K562 (cell line): ENCODE measurements at regions not wholly inside any gene's neighbourhood (a gene's known extent, or its start where the extent isn't known, plus 50 kb on each side); places are given as distances from the start of the nearest gene placed in this dataset.
A peak's percentile ranks its signal among the peaks of the same experiment; 100 is the strongest.

Experiments
- BCL6 ChIP-seq: fragments of 250-450 bp; sonication (Bioruptor Pico); IDR thresholded peaks from 2 replicates; pipeline ENCODE4 v1.4.0; 2020
- CHD7 ChIP-seq: fragments of 200-600 bp; sonication (generic); IDR thresholded peaks from one replicate; pipeline ENCODE4 v1.6.1; 2012; ENCODE audit warnings: mild to moderate bottlenecking, low read depth, low read length, inconsistent platforms
- DIDO1 ChIP-seq: fragments of 450-650 bp; IDR thresholded peaks from 2 replicates; pipeline ENCODE4 v1.6.1; 2016; ENCODE audit warnings: low read depth, missing biosample characterization, missing genetic modification characterization
- ETS2 ChIP-seq: IDR thresholded peaks from 2 replicates; pipeline ENCODE4 v1.6.1; 2016; ENCODE audit warnings: borderline replicate concordance, missing genetic modification characterization, mild to moderate bottlenecking, moderate library complexity, missing compliant biosample characterization; ENCODE audit not compliant: poor library complexity, severe bottlenecking
- KLF6 ChIP-seq: fragments of 250-450 bp; sonication (Bioruptor Pico); IDR thresholded peaks from 2 replicates; pipeline ENCODE4 v1.4.0; 2020; ENCODE audit warnings: mild to moderate bottlenecking, moderate library complexity, borderline replicate concordance
- MAFK ChIP-seq: IDR thresholded peaks from 2 replicates; pipeline ENCODE4 v1.6.1; 2011; ENCODE audit warnings: low read length, improper control_type of control experiment
- NFE2L1 ChIP-seq: fragments of 450-650 bp; IDR thresholded peaks from 2 replicates; pipeline ENCODE4 v1.6.1; 2016; ENCODE audit warnings: missing genetic modification characterization, low read depth, mild to moderate bottlenecking, missing compliant biosample characterization, moderate library complexity, borderline replicate concordance
- RREB1 ChIP-seq: fragments of 250-450 bp; sonication (Bioruptor Pico); IDR thresholded peaks from 2 replicates; pipeline ENCODE4 v1.4.0; 2020
- XRCC4 ChIP-seq: IDR thresholded peaks from one replicate; pipeline ENCODE4 v1.6.1; 2011; ENCODE audit not compliant: insufficient read depth, insufficient read length; ENCODE audit errors: extremely low read depth
- ZNF282 ChIP-seq: sonication (generic); formaldehyde crosslinking; IDR thresholded peaks from 2 replicates; pipeline ENCODE4 v1.8.1; 2023; ENCODE audit warnings: missing genetic modification reagents

- TF ChIP-seq CHD7 (no peak), KLF6 (no peak), RREB1 (CRISPR knock-in tag) (no peak), DIDO1 (tag) (no peak), NFE2L1 (0 out of 2 replicates have a peak, but pooled peaks have one; percentile 14), MAFK (peak; percentile 63; the same call in 1 of the 2 replicates), BCL6 (CRISPR knock-in tag) (no peak), ETS2 (no peak), XRCC4 (no peak), ZNF282 (CRISPR knock-in tag) (no peak)
Observed at GRCh38 chr5:115351356-115352195, 55.1 kb upstream of the CCDC112 start (continued).
